Ectodermal cell (in vitro differentiated cells): ENCODE measurements at regions not wholly inside any gene's neighbourhood (a gene's known extent, or its start where the extent isn't known, plus 50 kb on each side); places are given as distances from the start of the nearest gene placed in this dataset.

Experiments
- H3K27ac ChIP-seq: 2 replicates; pipeline ENCODE4 v1.7.0; 2013; ENCODE audit warnings: mild to moderate bottlenecking, low read depth, low read length; ENCODE audit not compliant: insufficient read depth, poor library complexity, severe bottlenecking
- H3K27me3 ChIP-seq: 2 replicates; pipeline ENCODE4 v1.7.0; 2013; ENCODE audit warnings: mild to moderate bottlenecking, low read length; ENCODE audit not compliant: insufficient read depth, control insufficient read depth, poor library complexity, severe bottlenecking
- H3K36me3 ChIP-seq: one replicate; pipeline ENCODE4 v1.7.0; 2013; ENCODE audit warnings: low read length; ENCODE audit not compliant: control insufficient read depth, insufficient read depth
- H3K4me1 ChIP-seq: one replicate; pipeline ENCODE4 v1.7.0; 2013; ENCODE audit warnings: low read length; ENCODE audit not compliant: control insufficient read depth, insufficient read depth
- H3K4me3 ChIP-seq: 2 replicates; pipeline ENCODE4 v1.7.0; 2013; ENCODE audit warnings: low read depth, low read length, control low read depth; ENCODE audit not compliant: insufficient read depth
- H3K9me3 ChIP-seq: 2 replicates; pipeline ENCODE4 v1.7.0; 2013; ENCODE audit warnings: mild to moderate bottlenecking, low read length, moderate library complexity; ENCODE audit not compliant: control insufficient read depth
- WGBS, 2 experiments: methylation state at CpG; one replicate each; pipeline ENCODE4 v1.1.7; 2013; ENCODE audit warnings: missing lambda C conversion rate in 2 of 2; 5-methylcytosine and 5-hydroxymethylcytosine counted together

DNA sequence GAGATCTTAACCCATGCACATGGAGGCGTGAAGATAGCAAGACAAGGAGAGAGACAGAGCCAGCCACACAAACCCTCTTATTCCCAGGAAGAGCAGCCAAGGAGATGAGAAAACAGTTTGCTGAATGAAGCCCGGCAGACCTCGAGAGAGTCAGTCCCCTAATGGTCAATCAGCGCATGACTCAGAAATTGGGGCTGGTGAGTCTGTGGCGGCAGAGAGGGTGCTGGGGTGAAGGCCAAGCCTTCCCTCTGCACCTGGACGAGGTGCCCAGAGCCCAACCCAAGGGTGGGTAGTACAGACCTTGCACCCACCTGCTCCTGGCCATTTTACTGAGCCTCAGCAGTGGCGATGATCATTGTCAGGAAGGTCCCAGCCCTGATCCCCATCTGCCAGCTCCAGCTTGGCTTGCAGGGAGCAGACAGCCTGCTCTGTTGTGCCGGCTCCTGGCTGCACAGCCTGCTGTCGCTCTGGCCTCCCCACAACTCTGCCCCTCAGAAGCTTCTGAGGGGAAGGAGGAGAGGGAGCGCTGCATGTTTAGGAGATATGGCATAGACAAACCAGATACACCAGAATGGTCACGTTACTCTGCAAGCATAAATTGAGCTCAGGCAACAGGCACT, 256.6 kb downstream of the RPS24 start:
- no peaks in the 10 kb centered on the region for H3K27me3 ChIP-seq
- H3K27ac ChIP-seq = no peak overlapping the region
- 77 to 79% methylated on average over 11 of the region's 11 CpGs for WGBS, 2 experiments
- H3K4me1 ChIP-seq = peaks cover 33% of the 10 kb centered on the region
- no peaks in the 10 kb centered on the region for H3K9me3 ChIP-seq
- H3K36me3 ChIP-seq = no peaks in the 10 kb centered on the region
- no peak overlapping the region for H3K4me3 ChIP-seq

- Histone ChIP-seq H3K4me1 (peaks cover 38% of the 10 kb centered on the region), H3K27me3 (no peaks in the 10 kb centered on the region), H3K27ac (no peak overlapping the region), H3K36me3 (no peaks in the 10 kb centered on the region), H3K9me3 (no peaks in the 10 kb centered on the region), H3K4me3 (no peak overlapping the region)
- WGBS, 2 experiments = 88 to 98% methylated on average over 2 of the region's 2 CpGs
These were observed 258.1 kb downstream of the RPS24 start for GRCh38 chr10:78291722-78292121.

DNA sequence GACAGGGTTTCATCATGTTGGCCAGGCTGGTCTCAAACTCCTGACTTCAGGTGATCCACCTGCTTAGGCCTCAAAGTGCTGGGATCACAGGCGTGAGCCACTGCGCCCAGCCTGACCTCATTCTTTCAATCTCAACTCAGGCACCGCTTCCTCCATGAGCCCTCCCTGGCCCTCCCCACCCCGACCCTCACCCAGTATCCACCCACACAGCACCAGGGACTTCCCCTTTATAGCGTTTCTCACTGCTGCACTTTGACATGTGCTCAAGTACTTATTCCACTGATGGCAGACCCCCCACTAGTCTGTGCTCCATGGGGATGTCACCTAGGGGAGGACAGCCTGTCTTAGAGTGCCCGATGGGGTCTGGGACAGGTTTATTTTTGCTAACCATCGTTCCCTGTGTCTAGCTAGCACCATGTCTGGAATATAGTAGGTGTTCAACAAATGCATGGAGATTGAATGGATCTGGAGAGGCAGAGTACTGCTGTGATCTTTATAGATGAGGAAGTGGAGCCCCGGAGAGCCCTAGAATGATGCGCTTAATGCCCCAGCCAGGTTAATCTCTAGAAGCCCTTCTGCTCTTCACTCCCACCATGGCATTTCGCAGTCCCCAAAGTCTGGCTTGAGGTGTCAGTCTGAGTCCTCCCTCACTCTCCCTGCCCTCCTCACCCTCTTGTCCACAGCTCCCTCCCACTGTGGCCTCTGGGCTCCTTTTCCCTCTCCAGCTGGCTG, 258.8 kb downstream of the RPS24 start:
- H3K9me3 ChIP-seq = no peaks in the 10 kb centered on the region
- no peak overlapping the region for H3K27ac ChIP-seq
- no peak overlapping the region for H3K4me3 ChIP-seq
- H3K27me3 ChIP-seq = no peaks in the 10 kb centered on the region
- H3K4me1 ChIP-seq = peaks cover 38% of the 10 kb centered on the region
- H3K36me3 ChIP-seq = no peaks in the 10 kb centered on the region
- 79 to 81% methylated on average over 10 of the region's 10 CpGs for WGBS, 2 experiments

DNA sequence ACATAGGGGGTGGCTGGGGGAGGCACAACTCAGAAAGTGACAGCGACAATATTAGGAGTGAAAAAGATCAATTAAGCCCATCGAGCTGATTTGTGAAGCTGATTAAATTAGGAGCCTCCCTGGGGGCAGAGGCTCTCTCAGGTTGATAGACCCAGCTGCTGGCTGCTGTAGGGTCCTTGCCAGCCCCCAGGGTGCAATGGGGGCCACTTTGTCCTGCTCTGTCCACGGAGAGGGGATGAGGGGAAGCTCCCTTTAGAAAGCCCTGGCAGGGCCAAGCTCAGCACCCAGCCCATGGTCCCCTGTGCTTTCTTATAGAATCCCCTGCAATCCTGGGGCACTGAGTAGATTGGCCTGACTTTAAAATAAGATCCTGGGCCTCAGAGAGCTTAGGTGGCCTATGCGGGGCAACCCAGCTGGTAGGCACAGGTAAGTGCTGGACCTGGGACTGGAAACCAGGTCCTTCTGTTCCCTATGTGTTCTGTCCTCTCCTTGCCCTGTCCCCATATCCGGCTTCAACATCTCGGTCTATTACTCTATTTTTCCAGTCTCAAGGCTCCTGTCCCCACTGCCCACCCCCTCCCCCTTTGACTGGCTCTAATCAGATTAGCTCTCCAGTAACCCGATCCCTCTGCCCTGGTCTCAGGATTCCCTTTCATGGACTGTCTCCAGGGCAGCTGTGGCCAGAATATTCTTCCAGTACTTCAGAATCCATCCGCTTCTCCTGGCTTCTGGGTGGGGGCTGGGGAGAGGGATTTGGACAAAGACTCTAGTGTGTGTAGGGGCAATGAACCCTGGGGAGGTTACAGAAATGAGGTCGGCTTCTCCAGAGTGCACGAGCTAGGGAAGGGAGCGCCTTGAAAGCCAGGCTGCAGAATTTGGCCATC, 259.6 kb downstream of the RPS24 start:
- Histone ChIP-seq H3K27me3 (no peaks in the 10 kb centered on the region), H3K4me3 (no peak overlapping the region), H3K9me3 (no peaks in the 10 kb centered on the region), H3K27ac (peak overlapping the region; percentile 59), H3K36me3 (no peaks in the 10 kb centered on the region), H3K4me1 (peaks cover 33% of the 10 kb centered on the region)
- 24 to 29% methylated on average over 11 of the region's 11 CpGs for WGBS, 2 experiments

GRCh38 chr10:78295242-78295641, 261.6 kb downstream of the RPS24 start:
- Histone ChIP-seq H3K4me1 (peaks cover 33% of the 10 kb centered on the region), H3K9me3 (no peaks in the 10 kb centered on the region), H3K4me3 (no peak overlapping the region), H3K27ac (no peak overlapping the region), H3K27me3 (no peaks in the 10 kb centered on the region), H3K36me3 (no peaks in the 10 kb centered on the region)
- 95 to 96% methylated on average over 7 of the region's 7 CpGs for WGBS, 2 experiments

GRCh38 chr10:78296785-78297184, 263.1 kb downstream of the RPS24 start:
- Histone ChIP-seq H3K4me1 (peaks cover 33% of the 10 kb centered on the region), H3K27me3 (no peaks in the 10 kb centered on the region), H3K27ac (no peak overlapping the region), H3K4me3 (no peak overlapping the region), H3K9me3 (no peaks in the 10 kb centered on the region), H3K36me3 (no peaks in the 10 kb centered on the region)
- no CpG with 5 or more reads among the region's 1 CpG for WGBS, 2 experiments

DNA sequence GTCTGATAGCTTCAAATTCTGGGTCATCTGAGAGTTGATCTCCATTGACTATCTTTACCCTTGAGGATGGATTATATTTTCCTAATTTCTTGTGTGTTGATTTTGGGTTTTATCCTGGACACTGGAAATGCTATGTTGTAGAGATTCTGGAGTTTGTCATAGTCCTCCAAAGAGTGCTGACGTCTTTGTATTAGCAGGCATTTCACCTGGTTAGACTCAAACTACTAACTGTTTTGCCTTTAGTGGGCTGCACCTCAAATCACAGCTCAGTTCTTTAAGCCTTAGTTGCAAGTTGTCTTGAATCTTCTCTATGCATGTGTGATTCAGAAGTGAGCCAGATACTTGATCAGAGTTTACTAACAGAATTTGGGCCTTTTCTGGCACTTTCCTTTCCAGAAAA, 264.3 kb downstream of the RPS24 start:
- H3K36me3 ChIP-seq = no peaks in the 10 kb centered on the region
- no peaks in the 10 kb centered on the region for H3K9me3 ChIP-seq
- no peak overlapping the region for H3K27ac ChIP-seq
- peaks cover 29% of the 10 kb centered on the region for H3K4me1 ChIP-seq
- WGBS, 2 experiments = 86 to 100% methylated on average over 1 of the region's 1 CpG
- H3K27me3 ChIP-seq = no peaks in the 10 kb centered on the region
- no peak overlapping the region for H3K4me3 ChIP-seq

GRCh38 chr10:78298835-78299234, 265.2 kb downstream of the RPS24 start:
- H3K4me1 ChIP-seq = peaks cover 25% of the 10 kb centered on the region
- no peak overlapping the region for H3K4me3 ChIP-seq
- H3K9me3 ChIP-seq = no peaks in the 10 kb centered on the region
- H3K36me3 ChIP-seq = no peaks in the 10 kb centered on the region
- no peak overlapping the region for H3K27ac ChIP-seq
- no peaks in the 10 kb centered on the region for H3K27me3 ChIP-seq
- 88 to 90% methylated on average over 4 to 7 of the region's 7 CpGs for WGBS, 2 experiments

GRCh38 chr10:78299851-78300468, 266.3 kb downstream of the RPS24 start:
- Histone ChIP-seq H3K4me1 (peaks cover 16% of the 10 kb centered on the region), H3K27me3 (no peaks in the 10 kb centered on the region), H3K27ac (no peak overlapping the region), H3K9me3 (no peaks in the 10 kb centered on the region), H3K4me3 (no peak overlapping the region), H3K36me3 (no peaks in the 10 kb centered on the region)
- 94% methylated on average over 9 of the region's 9 CpGs for WGBS, 2 experiments

GRCh38 chr10:78300526-78300925, 266.9 kb downstream of the RPS24 start:
- Histone ChIP-seq H3K4me3 (no peak overlapping the region), H3K27me3 (no peaks in the 10 kb centered on the region), H3K9me3 (no peaks in the 10 kb centered on the region), H3K27ac (no peak overlapping the region), H3K4me1 (peaks cover 10% of the 10 kb centered on the region), H3K36me3 (no peaks in the 10 kb centered on the region)
- WGBS, 2 experiments = 92 to 95% methylated on average over 2 of the region's 2 CpGs
